ENCODE measurements at regions not wholly inside any gene's neighbourhood (a gene's known extent, or its start where the extent isn't known, plus 50 kb on each side); places are given as distances from the start of the nearest gene placed in this dataset.

GRCh38 chr1:48084826-48085225, 87.6 kb upstream of the TRABD2B start:
- TF ChIP-seq, protein P1, sequence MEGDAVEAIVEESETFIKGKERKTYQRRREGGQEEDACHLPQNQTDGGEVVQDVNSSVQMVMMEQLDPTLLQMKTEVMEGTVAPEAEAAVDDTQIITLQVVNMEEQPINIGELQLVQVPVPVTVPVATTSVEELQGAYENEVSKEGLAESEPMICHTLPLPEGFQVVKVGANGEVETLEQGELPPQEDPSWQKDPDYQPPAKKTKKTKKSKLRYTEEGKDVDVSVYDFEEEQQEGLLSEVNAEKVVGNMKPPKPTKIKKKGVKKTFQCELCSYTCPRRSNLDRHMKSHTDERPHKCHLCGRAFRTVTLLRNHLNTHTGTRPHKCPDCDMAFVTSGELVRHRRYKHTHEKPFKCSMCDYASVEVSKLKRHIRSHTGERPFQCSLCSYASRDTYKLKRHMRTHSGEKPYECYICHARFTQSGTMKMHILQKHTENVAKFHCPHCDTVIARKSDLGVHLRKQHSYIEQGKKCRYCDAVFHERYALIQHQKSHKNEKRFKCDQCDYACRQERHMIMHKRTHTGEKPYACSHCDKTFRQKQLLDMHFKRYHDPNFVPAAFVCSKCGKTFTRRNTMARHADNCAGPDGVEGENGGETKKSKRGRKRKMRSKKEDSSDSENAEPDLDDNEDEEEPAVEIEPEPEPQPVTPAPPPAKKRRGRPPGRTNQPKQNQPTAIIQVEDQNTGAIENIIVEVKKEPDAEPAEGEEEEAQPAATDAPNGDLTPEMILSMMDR (IDR thresholded peaks at IDR 0.05 in 8 of 11, conservative IDR thresholded peaks at IDR 0.05 in 3 of 11): no peak
- no peak for TF ChIP-seq POLR2A (IDR thresholded peaks at IDR 0.05)
